Tibial nerve (tissue), 4 donors: ENCODE measurements at regions not wholly inside any gene's neighbourhood (a gene's known extent, or its start where the extent isn't known, plus 50 kb on each side); places are given as distances from the start of the nearest gene placed in this dataset.

Source experiments
- DNase-seq, 2 donors: peaks; one replicate each; pipeline ENCODE4 v3.0.0-alpha.2; 2019; ENCODE audit warnings: low spot score in 2 of 2
- H3K27ac ChIP-seq, 4 donors: fragments of 200-600 bp; sonication (generic) in 3 of 4; one replicate each; pipeline ENCODE4 v1.5.1; 2017 to 2019; ENCODE audit warnings: mild to moderate bottlenecking in 1 of 4
- H3K27me3 ChIP-seq, 2 donors: fragments of 200-600 bp; sonication (generic) in 1 of 2; one replicate each; pipeline versions ENCODE4 v1.5.1 to v1.6.0; 2017 to 2019
- H3K36me3 ChIP-seq, 3 donors: fragments of 200-600 bp; sonication (generic); one replicate each; pipeline ENCODE4 v1.5.1; 2018 to 2019
- H3K4me1 ChIP-seq, 4 donors: fragments of 200-600 bp; sonication (generic) in 3 of 4; one replicate each; pipeline ENCODE4 v1.5.1; 2017 to 2019
- H3K4me3 ChIP-seq, 4 donors: fragments of 200-600 bp; sonication (generic) in 3 of 4; one replicate each; pipeline ENCODE4 v1.5.1; 2017 to 2019; ENCODE audit warnings: mild to moderate bottlenecking in 1 of 4, moderate library complexity in 1 of 4
- H3K9me3 ChIP-seq, 4 donors: fragments of 200-600 bp; sonication (generic) in 3 of 4; one replicate each; pipeline ENCODE4 v1.5.1; 2017 to 2019
- CTCF ChIP-seq, 5 experiments: fragments of 200-600 bp in 3 of 5; fragments of 450-650 bp in 2 of 5; sonication (generic) in 3 of 5; IDR thresholded peaks; one replicate each; pipeline ENCODE4 v1.5.1; 2016 to 2019; ENCODE audit warnings: antibody characterized with exemption in 5 of 5, mild to moderate bottlenecking in 3 of 5, moderate library complexity in 2 of 5
- EP300 ChIP-seq, 2 donors: sonication (generic); formaldehyde crosslinking; IDR thresholded peaks; one replicate each; pipeline ENCODE4 v1.6.1; 2017; ENCODE audit warnings: antibody characterized with exemption in 2 of 2, mild to moderate bottlenecking in 1 of 2
- POLR2A ChIP-seq, 2 donors: fragments of 450-650 bp; IDR thresholded peaks; one replicate each; pipeline ENCODE4 v1.6.1; 2017; ENCODE audit warnings: antibody characterized with exemption in 2 of 2, mild to moderate bottlenecking in 2 of 2, moderate library complexity in 2 of 2
- WGBS, 2 donors: methylation state at CpG; one replicate each; pipeline ENCODE4 v1.1.5; 2018; 5-methylcytosine and 5-hydroxymethylcytosine counted together

- Histone ChIP-seq H3K9me3 (peaks cover 0 to 31% (median 7%) of the 10 kb centered on the region in 4 donors), H3K36me3 (no peaks in the 10 kb centered on the region), H3K27me3 (no peaks in the 10 kb centered on the region), H3K4me1 (no peaks in the 10 kb centered on the region), H3K27ac (no peak overlapping the region), H3K4me3 (no peak overlapping the region)
- TF ChIP-seq CTCF (IDR thresholded peaks at IDR 0.05) (no peak), POLR2A (IDR thresholded peaks at IDR 0.05) (no peak), EP300 (IDR thresholded peaks at IDR 0.05) (no peak)
- 74 to 75% methylated on average over 4 of the region's 4 CpGs for WGBS, 2 donors
- DNase-seq: no peak
Measured at GRCh38 chr5:4561403-4561802, 578.7 kb upstream of the ADAMTS16 start.

GRCh38 chr5:4563400-4563799 is 576.7 kb upstream of the ADAMTS16 start:
- WGBS, 2 donors: 51 to 66% methylated on average over 4 of the region's 4 CpGs
- no peaks in the 10 kb centered on the region for H3K27me3 ChIP-seq
- H3K4me3 ChIP-seq: no peak overlapping the region
- no peaks in the 10 kb centered on the region for H3K36me3 ChIP-seq
- TF ChIP-seq CTCF (IDR thresholded peaks at IDR 0.05) (no peak), POLR2A (IDR thresholded peaks at IDR 0.05) (no peak), EP300 (IDR thresholded peaks at IDR 0.05) (no peak)
- no peaks in the 10 kb centered on the region for H3K4me1 ChIP-seq
- H3K27ac ChIP-seq: no peak overlapping the region
- H3K9me3 ChIP-seq: peaks cover 0 to 31% (median 7%) of the 10 kb centered on the region in 4 donors
- no peak for DNase-seq

- WGBS, 2 donors: 86 to 87% methylated on average over 5 of the region's 5 CpGs
- no peaks in the 10 kb centered on the region for H3K27me3 ChIP-seq
- no peaks in the 10 kb centered on the region for H3K36me3 ChIP-seq
- no peak for DNase-seq
- no peak overlapping the region for H3K27ac ChIP-seq
- no peaks in the 10 kb centered on the region for H3K4me1 ChIP-seq
- peaks cover 0 to 2% (median 0%) of the 10 kb centered on the region in 4 donors for H3K9me3 ChIP-seq
- no peak overlapping the region for H3K4me3 ChIP-seq
- TF ChIP-seq POLR2A (IDR thresholded peaks at IDR 0.05) (no peak), CTCF (IDR thresholded peaks at IDR 0.05) (no peak), EP300 (IDR thresholded peaks at IDR 0.05) (no peak)
Measured at GRCh38 chr5:4570047-4570995, 569.8 kb upstream of the ADAMTS16 start.

- H3K27me3 ChIP-seq: no peaks in the 10 kb centered on the region
- no peak for DNase-seq
- no peak overlapping the region for H3K4me3 ChIP-seq
- no peaks in the 10 kb centered on the region for H3K9me3 ChIP-seq
- no peak overlapping the region for H3K27ac ChIP-seq
- no peak for TF ChIP-seq POLR2A (IDR thresholded peaks at IDR 0.05)
- TF ChIP-seq EP300 (IDR thresholded peaks at IDR 0.05): no peak
- no peak for TF ChIP-seq CTCF (IDR thresholded peaks at IDR 0.05)
- no peaks in the 10 kb centered on the region for H3K4me1 ChIP-seq
- 74 to 76% methylated on average over 7 of the region's 7 CpGs for WGBS, 2 donors
- H3K36me3 ChIP-seq: no peaks in the 10 kb centered on the region
Measured at GRCh38 chr5:4571248-4571948, 568.7 kb upstream of the ADAMTS16 start.
